Vagina (tissue), 2 donors: ENCODE measurements at regions not wholly inside any gene's neighbourhood (a gene's known extent, or its start where the extent isn't known, plus 50 kb on each side); places are given as distances from the start of the nearest gene placed in this dataset.

Source experiments
- POLR2A ChIP-seq, 2 donors: fragments of 450-650 bp; IDR thresholded peaks; one replicate each; pipeline ENCODE4 v1.6.1; 2017; ENCODE audit warnings: antibody characterized with exemption in 2 of 2, mild to moderate bottlenecking in 2 of 2, moderate library complexity in 2 of 2
- POLR2AphosphoS5 ChIP-seq, 2 donors: sonication (generic); formaldehyde crosslinking; IDR thresholded peaks; one replicate each; pipeline ENCODE4 v1.9.0; 2017; ENCODE audit warnings: antibody characterized with exemption in 2 of 2, mild to moderate bottlenecking in 2 of 2, low read depth in 1 of 2; ENCODE audit not compliant: insufficient read depth in 1 of 2
- TF ChIP-seq, protein P1 (sequence below), 3 experiments: fragments of 450-650 bp in 2 of 3; fragments of 200-600 bp in 1 of 3; sonication (generic) in 1 of 3; IDR thresholded peaks; one replicate each; pipeline ENCODE4 v1.5.1; 2017 to 2019; ENCODE audit warnings: antibody characterized with exemption in 3 of 3, mild to moderate bottlenecking in 2 of 3, moderate library complexity in 2 of 3

DNA sequence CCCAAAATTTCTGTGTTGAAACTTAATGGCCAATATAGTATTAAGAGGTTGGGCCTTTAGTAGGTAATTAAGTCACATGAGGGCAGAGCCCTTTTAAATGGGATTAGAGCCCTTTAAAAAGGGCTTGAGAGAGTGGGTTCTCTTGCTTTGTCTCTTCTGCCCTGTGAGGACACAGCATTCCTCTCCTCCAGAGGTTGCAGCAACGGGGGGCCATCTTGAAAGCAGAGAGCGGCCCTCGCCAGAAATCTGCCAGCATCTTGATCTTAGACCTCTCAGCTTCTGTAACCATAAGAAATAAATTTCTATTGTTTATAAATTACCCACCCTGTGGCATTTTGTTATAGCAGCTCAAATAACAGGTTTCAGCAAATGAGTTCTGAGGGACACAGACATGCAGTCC is 305.0 kb upstream of the LRP1B start:
- TF ChIP-seq, protein P1, sequence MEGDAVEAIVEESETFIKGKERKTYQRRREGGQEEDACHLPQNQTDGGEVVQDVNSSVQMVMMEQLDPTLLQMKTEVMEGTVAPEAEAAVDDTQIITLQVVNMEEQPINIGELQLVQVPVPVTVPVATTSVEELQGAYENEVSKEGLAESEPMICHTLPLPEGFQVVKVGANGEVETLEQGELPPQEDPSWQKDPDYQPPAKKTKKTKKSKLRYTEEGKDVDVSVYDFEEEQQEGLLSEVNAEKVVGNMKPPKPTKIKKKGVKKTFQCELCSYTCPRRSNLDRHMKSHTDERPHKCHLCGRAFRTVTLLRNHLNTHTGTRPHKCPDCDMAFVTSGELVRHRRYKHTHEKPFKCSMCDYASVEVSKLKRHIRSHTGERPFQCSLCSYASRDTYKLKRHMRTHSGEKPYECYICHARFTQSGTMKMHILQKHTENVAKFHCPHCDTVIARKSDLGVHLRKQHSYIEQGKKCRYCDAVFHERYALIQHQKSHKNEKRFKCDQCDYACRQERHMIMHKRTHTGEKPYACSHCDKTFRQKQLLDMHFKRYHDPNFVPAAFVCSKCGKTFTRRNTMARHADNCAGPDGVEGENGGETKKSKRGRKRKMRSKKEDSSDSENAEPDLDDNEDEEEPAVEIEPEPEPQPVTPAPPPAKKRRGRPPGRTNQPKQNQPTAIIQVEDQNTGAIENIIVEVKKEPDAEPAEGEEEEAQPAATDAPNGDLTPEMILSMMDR (IDR thresholded peaks at IDR 0.05): no peak
- TF ChIP-seq POLR2A (IDR thresholded peaks at IDR 0.05) (no peak), POLR2AphosphoS5 (IDR thresholded peaks at IDR 0.05; ENCODE audit: insufficient read depth in 1 of 2, low read depth in 1 of 2) (no peak)
